OCI-LY7 (cell line): ENCODE measurements at regions not wholly inside any gene's neighbourhood (a gene's known extent, or its start where the extent isn't known, plus 50 kb on each side); places are given as distances from the start of the nearest gene placed in this dataset.

Experiments
- BruUV-seq: library from RNA; stranded (reverse); fragments of 400-500 nt; replicated peaks from 2 replicates; lab custom pipeline; 2021; lab: Mats Ljungman, UMichigan
- CTCF ChIA-PET: fragments of 300-600 bp; sonication (Branson Sonifier 250); formaldehyde crosslinking; loops from one replicate; lab custom pipeline; 2022; ENCODE audit warnings: antibody characterized with exemption; ENCODE audit not compliant: unreplicated experiment; lab: Charles Lee
- POLR2A ChIA-PET: fragments of 300-600 bp; sonication (Branson Sonifier 250); formaldehyde crosslinking; loops from one replicate; lab custom pipeline; 2022; ENCODE audit warnings: antibody characterized with exemption; lab: Charles Lee
- DNase-seq: peaks from one replicate; pipeline ENCODE4 v3.0.0-alpha.2; 2015; ENCODE audit warnings: low spot score
- H2AFZ ChIP-seq: fragments of 200-600 bp; sonication (generic), shearing (Covaris generic); 2 replicates; pipeline ENCODE4 v1.6.1; 2014; ENCODE audit warnings: mild to moderate bottlenecking, antibody characterized with exemption, low read length, moderate library complexity
- H3K27ac ChIP-seq: fragments of 200-600 bp; sonication (generic); 2 replicates; pipeline ENCODE4 v1.5.1; 2014; ENCODE audit warnings: mixed run types, low read depth, mild to moderate bottlenecking, moderate library complexity, low read length, inconsistent platforms; ENCODE audit not compliant: poor library complexity, severe bottlenecking
- H3K36me3 ChIP-seq: fragments of 200-600 bp; sonication (generic); 2 replicates; pipeline ENCODE4 v1.6.1; 2014; ENCODE audit warnings: mild to moderate bottlenecking, antibody characterized with exemption, low read length, moderate library complexity, mixed read lengths; ENCODE audit not compliant: insufficient read depth
- H3K4me1 ChIP-seq: fragments of 200-600 bp; sonication (generic); 2 replicates; pipeline ENCODE4 v1.5.1; 2014; ENCODE audit warnings: mild to moderate bottlenecking, low read length; ENCODE audit not compliant: insufficient read depth, poor library complexity, severe bottlenecking
- H3K4me2 ChIP-seq: fragments of 200-600 bp; sonication (generic); 2 replicates; pipeline ENCODE4 v1.6.1; 2014; ENCODE audit warnings: mild to moderate bottlenecking, low read length
- H3K4me3 ChIP-seq: fragments of 200-600 bp; sonication (generic); 2 replicates; pipeline ENCODE4 v1.5.1; 2014; ENCODE audit warnings: mild to moderate bottlenecking, low read depth, low read length; ENCODE audit not compliant: poor library complexity, severe bottlenecking
- H3K79me2 ChIP-seq: fragments of 200-600 bp; sonication (generic); 2 replicates; pipeline ENCODE4 v1.6.1; 2016; ENCODE audit warnings: low read depth, mild to moderate bottlenecking, low read length, moderate library complexity, mixed read lengths; ENCODE audit not compliant: insufficient read depth
- H3K9me2 ChIP-seq: fragments of 200-600 bp; sonication (generic); 2 replicates; pipeline ENCODE4 v1.6.1; 2016; ENCODE audit warnings: mild to moderate bottlenecking, low read length, mixed read lengths; ENCODE audit not compliant: insufficient read depth
- H3K9me3 ChIP-seq: fragments of 200-600 bp; sonication (generic); 2 replicates; pipeline ENCODE4 v1.6.1; 2014; ENCODE audit warnings: mild to moderate bottlenecking, mixed run types, low read length, mixed read lengths
- H4K20me1 ChIP-seq: fragments of 200-600 bp; sonication (generic); 2 replicates; pipeline ENCODE4 v1.6.1; 2014; ENCODE audit warnings: mild to moderate bottlenecking, antibody characterized with exemption, low read length, moderate library complexity, mixed read lengths; ENCODE audit not compliant: insufficient read depth
- EZH2phosphoT487 ChIP-seq: fragments of 200-600 bp; sonication (generic); IDR thresholded peaks from 2 replicates; pipeline ENCODE4 v1.6.1; 2018; ENCODE audit warnings: low read depth, borderline replicate concordance, mild to moderate bottlenecking, mixed run types, antibody characterized with exemption, low read length, moderate library complexity, mixed read lengths
- intact Hi-C: fragments of 100-400 bp; cut with micrococcal nuclease; formaldehyde crosslinking; loops from one replicate; pipeline ENCODE4 v1.10.0; 2022; ENCODE audit not compliant: unreplicated experiment
- TF ChIP-seq, protein P1 (sequence below): fragments of 200-600 bp; sonication (generic); conservative IDR thresholded peaks from 2 replicates; pipeline ENCODE4 v1.5.1; 2014; ENCODE audit warnings: mild to moderate bottlenecking, antibody characterized with exemption, low read length, moderate library complexity, mixed read lengths

DNA sequence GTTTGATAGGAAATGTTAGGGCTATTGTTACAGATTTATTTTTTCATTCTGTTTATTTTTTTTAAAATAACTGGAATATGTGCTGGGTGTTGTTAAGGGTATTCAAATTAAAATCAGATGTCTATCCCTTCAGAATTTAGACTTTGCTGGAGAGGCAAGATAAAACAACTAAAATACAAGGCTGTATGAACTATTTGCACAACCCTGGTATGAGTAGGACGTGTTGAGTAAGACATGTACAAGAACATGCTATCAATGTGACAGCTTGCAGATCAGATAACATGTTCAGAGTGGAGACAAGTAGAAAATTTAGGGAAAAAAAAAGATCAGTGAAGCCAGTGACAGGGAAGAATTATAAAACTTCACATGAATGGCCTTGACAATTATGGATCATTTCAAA, 853.5 kb downstream of the METTL15 start:
- TF ChIP-seq, protein P1, sequence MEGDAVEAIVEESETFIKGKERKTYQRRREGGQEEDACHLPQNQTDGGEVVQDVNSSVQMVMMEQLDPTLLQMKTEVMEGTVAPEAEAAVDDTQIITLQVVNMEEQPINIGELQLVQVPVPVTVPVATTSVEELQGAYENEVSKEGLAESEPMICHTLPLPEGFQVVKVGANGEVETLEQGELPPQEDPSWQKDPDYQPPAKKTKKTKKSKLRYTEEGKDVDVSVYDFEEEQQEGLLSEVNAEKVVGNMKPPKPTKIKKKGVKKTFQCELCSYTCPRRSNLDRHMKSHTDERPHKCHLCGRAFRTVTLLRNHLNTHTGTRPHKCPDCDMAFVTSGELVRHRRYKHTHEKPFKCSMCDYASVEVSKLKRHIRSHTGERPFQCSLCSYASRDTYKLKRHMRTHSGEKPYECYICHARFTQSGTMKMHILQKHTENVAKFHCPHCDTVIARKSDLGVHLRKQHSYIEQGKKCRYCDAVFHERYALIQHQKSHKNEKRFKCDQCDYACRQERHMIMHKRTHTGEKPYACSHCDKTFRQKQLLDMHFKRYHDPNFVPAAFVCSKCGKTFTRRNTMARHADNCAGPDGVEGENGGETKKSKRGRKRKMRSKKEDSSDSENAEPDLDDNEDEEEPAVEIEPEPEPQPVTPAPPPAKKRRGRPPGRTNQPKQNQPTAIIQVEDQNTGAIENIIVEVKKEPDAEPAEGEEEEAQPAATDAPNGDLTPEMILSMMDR, result no peak
- TF ChIP-seq EZH2phosphoT487, result no peak
- Histone ChIP-seq H3K36me3 (no peaks in the 10 kb centered on the region), H3K79me2 (no peaks in the 10 kb centered on the region), H4K20me1 (no peaks in the 10 kb centered on the region), H3K4me2 (no peak overlapping the region), H3K4me1 (no peaks in the 10 kb centered on the region), H2AFZ (no peak overlapping the region), H3K4me3 (no peak overlapping the region), H3K9me2 (no peaks in the 10 kb centered on the region), H3K9me3 (no peaks in the 10 kb centered on the region), H3K27ac (no peak overlapping the region)
- no peak for DNase-seq
- ChIA-PET CTCF (no interaction called here), POLR2A (no interaction called here)
- BruUV-seq, result no TSS peak
- intact Hi-C loops, result no loop called here

DNA sequence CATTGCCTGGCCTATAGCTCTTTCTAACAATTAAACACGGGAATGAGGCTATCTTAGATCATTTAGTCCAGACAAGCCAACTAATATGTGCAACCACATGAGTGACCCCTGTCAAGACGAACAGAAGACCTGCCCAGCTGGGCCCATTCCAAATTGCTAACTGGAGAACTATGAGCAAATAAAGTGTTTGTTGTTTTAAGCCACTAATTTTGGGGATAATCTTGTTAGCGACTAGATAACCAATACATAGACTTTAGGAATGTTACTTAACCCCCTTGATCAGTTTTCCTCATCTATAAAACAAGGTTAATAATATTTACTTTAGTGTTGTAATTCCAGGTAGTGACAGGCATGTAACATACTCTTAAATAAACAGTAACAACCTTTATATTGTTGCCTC, 848.3 kb downstream of the METTL15 start:
- TF ChIP-seq, protein P1, result no peak
- TF ChIP-seq EZH2phosphoT487, result no peak
- Histone ChIP-seq H2AFZ (no peak overlapping the region), H3K27ac (no peak overlapping the region), H3K9me2 (no peaks in the 10 kb centered on the region), H3K36me3 (no peaks in the 10 kb centered on the region), H3K4me3 (no peak overlapping the region), H3K4me1 (no peaks in the 10 kb centered on the region), H3K9me3 (no peaks in the 10 kb centered on the region), H4K20me1 (no peaks in the 10 kb centered on the region), H3K79me2 (no peaks in the 10 kb centered on the region), H3K4me2 (no peak overlapping the region)
- ChIA-PET CTCF (no interaction called here), POLR2A (interaction anchor here (1.0 kb wide), 1 partner anchor 9 kb away, joined by 3 read pairs; no protein-coding TSS in a partner anchor)
- no peak for DNase-seq
- no TSS peak for BruUV-seq
- intact Hi-C loops, result no loop called here

DNA sequence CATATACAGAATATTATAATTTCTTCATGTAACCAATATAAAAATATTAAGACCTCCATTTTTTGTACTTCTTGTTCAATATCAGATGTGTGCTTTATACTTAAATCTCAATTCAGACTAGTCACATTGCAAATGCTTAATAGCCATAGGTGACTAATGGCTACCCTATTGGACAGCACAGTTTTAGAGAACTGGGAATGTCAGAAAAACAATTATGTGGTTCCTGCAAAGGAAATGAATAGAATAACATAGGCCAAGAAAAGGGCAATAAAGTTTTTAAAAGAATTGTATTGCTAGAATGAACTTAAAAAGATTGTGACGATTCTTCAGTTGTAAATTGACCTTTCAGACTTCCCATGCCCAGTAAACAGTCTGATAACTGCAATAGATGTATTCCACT, 843.0 kb downstream of the METTL15 start:
- H2AFZ ChIP-seq, result no peak overlapping the region
- H3K9me3 ChIP-seq, result no peaks in the 10 kb centered on the region
- H3K4me2 ChIP-seq, result no peak overlapping the region
- no peak overlapping the region for H3K4me3 ChIP-seq
- no peak overlapping the region for H3K27ac ChIP-seq
- no peaks in the 10 kb centered on the region for H3K4me1 ChIP-seq
- CTCF ChIA-PET, result no interaction called here
- BruUV-seq, result no TSS peak
- H4K20me1 ChIP-seq, result no peaks in the 10 kb centered on the region
- no peaks in the 10 kb centered on the region for H3K9me2 ChIP-seq
- DNase-seq, result no peak
- POLR2A ChIA-PET, result interaction anchor here (0.5 kb wide), 1 partner anchor 1522 kb away, joined by 3 read pairs; no protein-coding TSS in a partner anchor
- intact Hi-C loops, result no loop called here
- TF ChIP-seq, protein P1, result no peak
- no peak for TF ChIP-seq EZH2phosphoT487
- no peaks in the 10 kb centered on the region for H3K36me3 ChIP-seq
- no peaks in the 10 kb centered on the region for H3K79me2 ChIP-seq
